Uterus (tissue), 3 donors: ENCODE measurements at regions not wholly inside any gene's neighbourhood (a gene's known extent, or its start where the extent isn't known, plus 50 kb on each side); places are given as distances from the start of the nearest gene placed in this dataset.
"Not testable (repeated sequence)": the region's sequence is repeated elsewhere in the genome, so short reads cannot be mapped to it uniquely, and the experiment has no call there.

ENCODE experiments used
- DNase-seq, 2 donors: peaks; one replicate each; pipeline ENCODE4 v3.0.0-alpha.2; 2019 to 2020
- H3K27ac ChIP-seq, 2 donors: fragments of 200-600 bp; sonication (generic); 1 replicate in 1 of 2; 2 replicates in 1 of 2; pipeline ENCODE4 v1.5.1; 2016 to 2018
- H3K27me3 ChIP-seq, 2 donors: fragments of 200-600 bp; sonication (generic); one replicate each; pipeline ENCODE4 v1.5.1; 2018 to 2019; ENCODE audit warnings: control low read depth in 1 of 2
- H3K36me3 ChIP-seq, 2 donors: fragments of 200-600 bp; sonication (generic); one replicate each; pipeline ENCODE4 v1.5.1; 2019; ENCODE audit warnings: control low read depth in 1 of 2
- H3K4me1 ChIP-seq, 2 donors: fragments of 200-600 bp; sonication (generic); one replicate each; pipeline ENCODE4 v1.5.1; 2018 to 2019; ENCODE audit warnings: control low read depth in 1 of 2
- H3K4me3 ChIP-seq, 2 donors: fragments of 200-600 bp; sonication (generic); 1 replicate in 1 of 2; 2 replicates in 1 of 2; pipeline ENCODE4 v1.5.1; 2018 to 2019; ENCODE audit warnings: mild to moderate bottlenecking in 1 of 2
- H3K9me3 ChIP-seq, 2 donors: fragments of 200-600 bp; sonication (generic); one replicate each; pipeline ENCODE4 v1.5.1; 2019; ENCODE audit warnings: control low read depth in 1 of 2
- intact Hi-C: fragments of 100-400 bp; cut with DNase I; formaldehyde crosslinking; loops from one replicate; pipeline ENCODE4 v1.15.1; 2023; ENCODE audit warnings: low total_unique reads
- donor health status: DM: yes; HTN: yes; CAD: no.

DNA sequence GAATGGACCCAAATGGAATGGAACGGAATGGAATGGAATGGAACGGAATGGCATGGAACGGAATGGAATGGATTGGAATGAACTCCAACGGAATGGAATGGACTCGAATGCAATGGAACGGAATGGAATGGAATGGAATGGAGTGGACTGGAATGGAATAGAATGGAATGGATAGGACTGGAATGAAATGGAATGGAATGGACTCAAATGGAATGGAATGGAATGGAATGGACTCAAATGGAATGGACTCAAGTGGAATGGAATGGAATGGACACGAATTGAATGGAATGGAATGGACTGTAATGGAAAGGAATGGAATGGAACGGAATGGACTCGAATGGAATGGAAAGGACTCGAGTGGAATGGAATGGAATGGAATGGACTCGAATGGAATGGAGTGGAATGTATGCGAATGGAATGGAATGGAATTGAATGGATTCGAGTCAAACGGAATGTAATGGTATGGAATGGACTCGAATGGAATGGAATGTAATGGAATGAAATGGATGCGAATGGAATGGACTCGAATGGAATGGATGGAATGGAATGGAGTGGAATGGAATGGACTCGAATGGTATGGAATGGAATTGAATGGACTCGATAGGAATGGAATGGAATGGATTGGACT, 101.0 kb upstream of the FBXO28 start:
- intact Hi-C loops, H3K27me3 ChIP-seq, H3K4me3 ChIP-seq, DNase-seq, H3K36me3 ChIP-seq, H3K27ac ChIP-seq, H3K9me3 ChIP-seq, H3K4me1 ChIP-seq: not testable (repeated sequence)

DNA sequence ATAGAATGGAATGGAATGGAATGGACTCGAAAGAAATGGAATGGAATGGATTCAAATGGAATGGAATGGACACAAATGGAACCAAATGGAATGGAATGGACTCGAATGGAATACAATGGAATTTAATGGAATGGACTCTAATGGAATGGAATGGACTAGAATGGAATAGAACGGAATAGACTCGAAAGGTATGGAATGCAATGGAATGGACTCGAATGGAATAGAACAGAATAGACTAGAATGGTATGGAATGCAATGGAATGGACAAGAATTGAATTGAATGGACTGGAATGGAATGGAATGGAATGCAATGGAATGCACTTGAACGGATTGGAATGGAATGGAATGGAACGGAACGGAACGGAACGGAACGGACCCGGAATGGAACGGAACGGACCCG, 101.7 kb upstream of the FBXO28 start:
- intact Hi-C loops, H3K27ac ChIP-seq, H3K4me3 ChIP-seq, H3K4me1 ChIP-seq, H3K9me3 ChIP-seq, DNase-seq, H3K27me3 ChIP-seq, H3K36me3 ChIP-seq: not testable (repeated sequence)

DNA sequence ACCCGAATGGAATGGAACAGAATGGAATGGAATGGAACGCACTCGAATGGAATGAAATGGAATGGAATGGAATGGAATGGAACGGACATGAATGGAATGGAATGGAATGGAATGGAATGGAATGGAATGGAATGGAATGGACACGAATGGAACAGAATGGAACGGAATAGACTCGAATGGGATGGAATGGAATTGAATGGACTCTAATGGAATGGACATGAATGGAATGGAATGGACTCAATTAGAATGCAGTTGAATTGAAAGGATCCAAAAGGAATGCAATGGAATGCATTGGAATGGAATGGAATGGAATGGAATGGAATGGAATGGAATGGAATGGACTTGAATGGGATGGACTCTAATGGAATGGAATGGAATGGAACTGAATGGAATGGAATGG, 102.2 kb upstream of the FBXO28 start:
- H3K4me3 ChIP-seq, intact Hi-C loops, H3K27me3 ChIP-seq, H3K36me3 ChIP-seq, H3K9me3 ChIP-seq, H3K27ac ChIP-seq, H3K4me1 ChIP-seq, DNase-seq: not testable (repeated sequence)

GRCh38 chr1:224011153-224011552, 102.8 kb upstream of the FBXO28 start:
- H3K9me3 ChIP-seq, H3K27me3 ChIP-seq, H3K4me1 ChIP-seq, H3K27ac ChIP-seq, H3K4me3 ChIP-seq, H3K36me3 ChIP-seq, intact Hi-C loops, DNase-seq: not testable (repeated sequence)

DNA sequence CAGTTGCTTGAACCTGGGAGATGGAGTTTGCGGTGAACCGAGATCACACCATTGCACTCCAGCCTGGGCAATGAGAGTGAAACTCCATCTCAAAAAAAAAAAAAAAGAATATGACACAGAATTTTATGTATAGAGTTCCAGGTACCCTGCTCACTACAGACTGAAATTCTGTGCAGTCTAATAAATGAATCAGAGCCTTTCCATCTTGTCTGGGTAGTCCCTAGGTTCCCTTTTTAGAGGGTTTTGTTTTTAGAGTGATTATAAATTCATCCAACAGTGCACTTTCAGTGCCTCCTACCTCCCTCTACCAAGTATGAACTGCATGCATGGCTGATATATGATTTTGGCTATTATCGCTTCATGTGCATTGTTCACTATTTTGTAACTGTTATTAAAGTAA, 107.9 kb upstream of the FBXO28 start:
- intact Hi-C loops, H3K27ac ChIP-seq, H3K36me3 ChIP-seq, H3K4me1 ChIP-seq, H3K9me3 ChIP-seq, H3K27me3 ChIP-seq, DNase-seq, H3K4me3 ChIP-seq: not testable (repeated sequence)

GRCh38 chr1:224004552-224005315, 109.2 kb upstream of the FBXO28 start:
- intact Hi-C loops, H3K27ac ChIP-seq, H3K9me3 ChIP-seq, H3K36me3 ChIP-seq, H3K4me3 ChIP-seq, H3K27me3 ChIP-seq, H3K4me1 ChIP-seq, DNase-seq: not testable (repeated sequence)

DNA sequence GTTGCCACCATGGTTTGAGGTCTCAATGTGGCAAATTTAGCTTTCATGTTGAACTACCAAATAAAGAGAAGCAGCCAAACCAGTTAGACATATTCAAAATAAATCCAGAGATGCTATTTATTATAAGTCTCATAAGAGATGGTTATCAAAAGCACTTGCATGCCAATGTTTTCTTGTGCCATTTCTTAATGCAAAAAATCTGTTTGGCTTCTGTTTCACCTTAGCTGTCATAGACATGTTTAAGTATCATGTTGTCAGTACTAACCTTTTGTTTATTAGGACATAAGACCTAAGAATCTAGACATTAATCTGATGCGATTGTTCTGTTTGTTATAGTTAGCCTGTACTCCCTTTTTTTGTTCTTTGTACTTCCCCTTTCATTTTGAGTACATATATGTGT, 110.0 kb upstream of the FBXO28 start:
- H3K27ac ChIP-seq: not testable (repeated sequence)

GRCh38 chr1:224001757-224002156, 112.2 kb upstream of the FBXO28 start:
- H3K9me3 ChIP-seq, H3K27ac ChIP-seq, H3K27me3 ChIP-seq, H3K36me3 ChIP-seq, intact Hi-C loops, H3K4me3 ChIP-seq, H3K4me1 ChIP-seq, DNase-seq: not testable (repeated sequence)

More for the DNA sequence above, 110.0 kb upstream of the FBXO28 start:
- H3K27me3 ChIP-seq, H3K4me1 ChIP-seq, H3K4me3 ChIP-seq, intact Hi-C loops, H3K9me3 ChIP-seq, H3K36me3 ChIP-seq, DNase-seq: not testable (repeated sequence)

DNA sequence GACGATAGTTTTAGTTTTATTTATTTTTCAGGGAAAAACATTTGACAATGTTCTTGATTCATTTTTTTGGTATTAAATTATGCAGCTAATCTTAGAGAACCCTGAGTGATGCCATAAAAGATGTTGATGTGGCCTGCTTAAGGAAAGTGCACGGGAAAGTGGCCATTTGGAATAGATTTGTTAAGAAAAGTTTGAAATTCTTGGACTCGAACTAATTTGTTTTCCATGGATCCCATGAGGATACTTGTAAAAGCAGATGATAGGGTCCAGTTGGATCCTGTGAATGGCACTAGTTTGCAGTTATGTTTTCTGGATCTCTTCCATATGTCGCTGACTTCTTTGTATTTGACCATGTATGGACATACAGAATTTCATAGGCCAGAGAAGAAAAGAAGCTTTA, 114.2 kb upstream of the FBXO28 start:
- H3K4me3 ChIP-seq, DNase-seq, H3K4me1 ChIP-seq, intact Hi-C loops, H3K36me3 ChIP-seq, H3K9me3 ChIP-seq, H3K27me3 ChIP-seq: not testable (repeated sequence)
- H3K27ac ChIP-seq: peak overlapping the region in 1 of 2 donors; percentile 52

DNA sequence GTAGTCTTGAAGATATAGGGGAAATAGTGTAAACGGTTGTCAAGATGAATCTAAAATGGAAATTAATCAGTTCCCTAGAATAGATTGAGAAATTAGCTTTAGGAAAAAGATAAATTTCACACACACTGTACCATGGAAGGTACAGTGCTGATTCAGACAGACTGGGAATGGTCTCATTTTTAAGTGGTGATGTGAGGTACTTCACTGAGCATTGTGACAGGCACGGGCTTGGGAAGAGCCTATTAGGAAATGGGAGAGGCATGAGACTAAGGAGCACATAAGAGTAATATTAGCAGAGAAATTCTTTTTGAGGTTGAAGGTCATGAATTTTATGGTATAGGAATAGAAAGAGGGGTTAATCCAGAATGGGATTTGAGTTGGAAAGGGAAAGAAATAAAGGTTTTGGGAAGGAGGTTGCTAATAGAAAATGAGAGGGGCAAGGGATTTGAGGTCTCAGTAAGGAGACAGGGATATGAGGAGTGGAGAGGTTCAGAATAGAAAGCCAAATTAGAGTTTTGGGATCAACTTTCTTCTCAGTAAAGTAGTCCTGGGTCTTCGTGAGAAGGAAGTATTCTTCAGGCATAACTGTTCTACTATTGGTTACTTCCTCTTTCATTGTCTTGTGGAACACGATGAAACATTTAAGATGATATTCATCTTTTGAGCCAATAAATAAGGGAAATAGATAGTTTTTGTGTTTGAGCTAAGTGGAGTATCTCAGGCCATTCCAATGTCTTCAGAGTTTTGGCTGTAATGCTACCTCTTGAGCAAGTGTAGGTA, 115.0 kb upstream of the FBXO28 start:
- intact Hi-C loops, DNase-seq, H3K36me3 ChIP-seq, H3K4me3 ChIP-seq, H3K9me3 ChIP-seq, H3K4me1 ChIP-seq, H3K27me3 ChIP-seq: not testable (repeated sequence)
- peak overlapping the region; percentile 25 to 52 for H3K27ac ChIP-seq

GRCh38 chr1:223996376-223996775, 117.5 kb upstream of the FBXO28 start:
- H3K27me3 ChIP-seq, intact Hi-C loops, H3K4me3 ChIP-seq, DNase-seq, H3K9me3 ChIP-seq, H3K4me1 ChIP-seq, H3K36me3 ChIP-seq, H3K27ac ChIP-seq: not testable (repeated sequence)
